MM.1S (cell line): ENCODE measurements at regions not wholly inside any gene's neighbourhood (a gene's known extent, or its start where the extent isn't known, plus 50 kb on each side); places are given as distances from the start of the nearest gene placed in this dataset.

Source experiments
- DNase-seq: peaks from one replicate; pipeline ENCODE4 v3.0.0-alpha.2; 2015
- H2AFZ ChIP-seq: fragments of 300-600 bp; sonication (generic); 2 replicates; pipeline ENCODE4 v1.6.0; 2016; ENCODE audit warnings: antibody characterized with exemption, low read length
- H3F3A ChIP-seq: fragments of 300-600 bp; sonication (generic); 2 replicates; pipeline ENCODE4 v1.6.1; 2016; ENCODE audit warnings: mild to moderate bottlenecking, antibody characterized with exemption, low read length, moderate library complexity, mixed read lengths; ENCODE audit not compliant: insufficient read depth
- H3K27ac ChIP-seq: fragments of 300-600 bp; sonication (generic); 2 replicates; pipeline ENCODE4 v1.5.1; 2016; ENCODE audit warnings: mild to moderate bottlenecking, low read length
- H3K27me3 ChIP-seq: fragments of 300-600 bp; sonication (generic); replicated peaks from 2 replicates; pipeline ENCODE4 v1.6.0; 2016; ENCODE audit warnings: low read length; ENCODE audit not compliant: insufficient read depth
- H3K36me3 ChIP-seq: fragments of 300-600 bp; sonication (generic); replicated peaks from 2 replicates; pipeline ENCODE4 v1.6.1; 2016; ENCODE audit warnings: mild to moderate bottlenecking, low read length, mixed read lengths; ENCODE audit not compliant: insufficient read depth
- H3K4me1 ChIP-seq: fragments of 300-600 bp; sonication (generic); 2 replicates; pipeline ENCODE4 v1.6.1; 2016; ENCODE audit warnings: low read length, mixed read lengths
- H3K4me2 ChIP-seq: fragments of 300-600 bp; sonication (generic); 2 replicates; pipeline ENCODE4 v1.6.0; 2016; ENCODE audit warnings: low read depth, low read length
- H3K4me3 ChIP-seq: fragments of 300-600 bp; sonication (generic); 2 replicates; pipeline ENCODE4 v1.5.1; 2016; ENCODE audit warnings: low read length, mixed read lengths
- H3K79me2 ChIP-seq: fragments of 300-600 bp; sonication (generic); 2 replicates; pipeline ENCODE4 v1.6.1; 2016; ENCODE audit warnings: mixed run types, low read length, mixed read lengths
- H3K9ac ChIP-seq: fragments of 300-600 bp; sonication (generic); 2 replicates; pipeline ENCODE4 v1.6.1; 2016; ENCODE audit warnings: low read length, mixed read lengths
- H3K9me2 ChIP-seq: fragments of 300-600 bp; sonication (generic); replicated peaks from 2 replicates; pipeline ENCODE4 v1.6.1; 2016; ENCODE audit warnings: mild to moderate bottlenecking, low read length, mixed read lengths; ENCODE audit not compliant: insufficient read depth
- H3K9me3 ChIP-seq: fragments of 300-600 bp; sonication (generic); replicated peaks from 2 replicates; pipeline ENCODE4 v1.6.1; 2016; ENCODE audit warnings: mild to moderate bottlenecking, low read length, mixed read lengths; ENCODE audit not compliant: insufficient read depth
- H4K20me1 ChIP-seq: fragments of 300-600 bp; sonication (generic); 2 replicates; pipeline ENCODE4 v1.6.1; 2016; ENCODE audit warnings: mild to moderate bottlenecking, low read length, moderate library complexity, mixed read lengths; ENCODE audit not compliant: insufficient read depth
- CTCF ChIP-seq: fragments of 300-600 bp; sonication (generic); IDR thresholded peaks from 2 replicates; pipeline ENCODE4 v1.5.1; 2016; ENCODE audit warnings: antibody characterized with exemption, low read length, mixed read lengths
- EZH2 ChIP-seq: fragments of 300-600 bp; sonication (generic); optimal IDR thresholded peaks from 2 replicates; pipeline ENCODE3; 2017; ENCODE audit warnings: low read depth, mild to moderate bottlenecking, antibody characterized with exemption, low read length, mixed read lengths
- EZH2phosphoT487 ChIP-seq: fragments of 300-600 bp; sonication (generic); IDR thresholded peaks from 2 replicates; pipeline ENCODE4 v1.6.1; 2018; ENCODE audit warnings: antibody characterized with exemption, low read length

DNA sequence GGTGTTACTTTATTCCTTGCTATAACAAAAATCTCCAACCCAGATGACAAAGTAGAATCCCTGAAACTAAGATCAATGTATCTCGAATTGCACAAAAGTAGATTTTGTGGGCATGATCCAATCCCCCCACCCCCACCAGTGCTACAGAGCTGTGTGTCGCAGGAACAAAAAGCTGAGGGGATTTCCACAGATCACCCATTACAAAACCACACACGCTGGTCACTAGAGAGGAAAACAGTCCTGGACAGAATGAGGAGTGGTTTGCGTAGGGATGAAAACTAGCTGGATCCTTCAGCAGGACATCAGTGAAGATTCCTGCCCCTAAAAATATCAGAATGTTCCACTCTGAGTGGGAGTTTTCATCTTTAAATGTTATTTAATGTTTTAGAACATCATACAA is 165.3 kb upstream of the STK17B start:
- H4K20me1 ChIP-seq: no peaks in the 10 kb centered on the region
- peak overlapping the region; percentile 2; the same call in 1 of the 2 replicates for H3K4me2 ChIP-seq
- no peak overlapping the region for H2AFZ ChIP-seq
- H3K4me1 ChIP-seq: peaks cover 13% of the 10 kb centered on the region
- no peak overlapping the region for H3K27ac ChIP-seq
- H3K36me3 ChIP-seq: no peaks in the 10 kb centered on the region
- TF ChIP-seq EZH2 (no peak), CTCF (no peak), EZH2phosphoT487 (no peak)
- no peak overlapping the region for H3K4me3 ChIP-seq
- no peaks in the 10 kb centered on the region for H3K9me3 ChIP-seq
- H3F3A ChIP-seq: no peaks in the 10 kb centered on the region
- no peaks in the 10 kb centered on the region for H3K9me2 ChIP-seq
- no peak overlapping the region for H3K9ac ChIP-seq
- DNase-seq: peak; percentile 27
- no peaks in the 10 kb centered on the region for H3K79me2 ChIP-seq
- H3K27me3 ChIP-seq: no peaks in the 10 kb centered on the region

GRCh38 chr2:196337208-196337953 is 166.0 kb upstream of the STK17B start:
- peaks cover 13% of the 10 kb centered on the region for H3K4me1 ChIP-seq
- H2AFZ ChIP-seq: no peak overlapping the region
- no peaks in the 10 kb centered on the region for H4K20me1 ChIP-seq
- H3F3A ChIP-seq: no peaks in the 10 kb centered on the region
- TF ChIP-seq CTCF (peak; percentile 20), EZH2 (no peak), EZH2phosphoT487 (no peak)
- H3K27ac ChIP-seq: no peak overlapping the region
- no peak overlapping the region for H3K4me3 ChIP-seq
- H3K27me3 ChIP-seq: no peaks in the 10 kb centered on the region
- H3K9me3 ChIP-seq: no peaks in the 10 kb centered on the region
- no peaks in the 10 kb centered on the region for H3K36me3 ChIP-seq
- DNase-seq: peak; percentile 41
- no peaks in the 10 kb centered on the region for H3K79me2 ChIP-seq
- H3K9me2 ChIP-seq: no peaks in the 10 kb centered on the region
- no peak overlapping the region for H3K9ac ChIP-seq
- H3K4me2 ChIP-seq: no peak overlapping the region

- no peaks in the 10 kb centered on the region for H3F3A ChIP-seq
These were observed 167.1 kb upstream of the STK17B start for GRCh38 chr2:196338440-196338839.

More at GRCh38 chr2:196338440-196338839, 167.1 kb upstream of the STK17B start:
- Histone ChIP-seq H4K20me1 (no peaks in the 10 kb centered on the region), H3K36me3 (no peaks in the 10 kb centered on the region), H3K27ac (no peak overlapping the region), H3K9me3 (no peaks in the 10 kb centered on the region), H3K4me3 (no peak overlapping the region), H3K27me3 (no peaks in the 10 kb centered on the region), H3K9me2 (no peaks in the 10 kb centered on the region), H3K9ac (no peak overlapping the region), H2AFZ (no peak overlapping the region), H3K4me1 (peaks cover 13% of the 10 kb centered on the region), H3K79me2 (no peaks in the 10 kb centered on the region), H3K4me2 (no peak overlapping the region)
- no peak for DNase-seq
- TF ChIP-seq EZH2 (no peak), CTCF (no peak), EZH2phosphoT487 (no peak)
